Stimulated activated CD8-positive, alpha-beta memory T cell treated with anti-CD3 and anti-CD28 coated beads, Interleukin-15, amount 100 ng/mL, for 4 hours (primary cell): ENCODE measurements at regions not wholly inside any gene's neighbourhood (a gene's known extent, or its start where the extent isn't known, plus 50 kb on each side); places are given as distances from the start of the nearest gene placed in this dataset.
"Not testable (repeated sequence)": the region's sequence is repeated elsewhere in the genome, so short reads cannot be mapped to it uniquely, and the experiment has no call there.

Experiments
- DNase-seq, 2 donors: peaks; one replicate each; pipeline ENCODE4 v3.0.0-alpha.2; 2020; ENCODE audit warnings: low read depth in 2 of 2

- DNase-seq: no peak
Observed at GRCh38 chr5:108459769-108460168, 77.9 kb upstream of the FBXL17 start.

- DNase-seq: no peak
Observed at GRCh38 chr5:108451269-108451668, 69.4 kb upstream of the FBXL17 start.

GRCh38 chr5:108444130-108444529 is 62.2 kb upstream of the FBXL17 start:
- DNase-seq: not testable (repeated sequence)

- DNase-seq: not testable (repeated sequence)
Observed at GRCh38 chr5:108442063-108442651, 60.3 kb upstream of the FBXL17 start.

- DNase-seq: no peak
Observed at GRCh38 chr5:108437425-108437824, 55.5 kb upstream of the FBXL17 start.

- no peak for DNase-seq
Observed at GRCh38 chr5:108436696-108437095, 54.8 kb upstream of the FBXL17 start.

- no peak for DNase-seq
Observed at GRCh38 chr5:108433600-108433999, 51.7 kb upstream of the FBXL17 start.

- no peak for DNase-seq
Observed at GRCh38 chr5:108432024-108432423, 50.1 kb upstream of the FBXL17 start.
